ENCODE measurements at regions not wholly inside any gene's neighbourhood (a gene's known extent, or its start where the extent isn't known, plus 50 kb on each side); places are given as distances from the start of the nearest gene placed in this dataset.

DNA sequence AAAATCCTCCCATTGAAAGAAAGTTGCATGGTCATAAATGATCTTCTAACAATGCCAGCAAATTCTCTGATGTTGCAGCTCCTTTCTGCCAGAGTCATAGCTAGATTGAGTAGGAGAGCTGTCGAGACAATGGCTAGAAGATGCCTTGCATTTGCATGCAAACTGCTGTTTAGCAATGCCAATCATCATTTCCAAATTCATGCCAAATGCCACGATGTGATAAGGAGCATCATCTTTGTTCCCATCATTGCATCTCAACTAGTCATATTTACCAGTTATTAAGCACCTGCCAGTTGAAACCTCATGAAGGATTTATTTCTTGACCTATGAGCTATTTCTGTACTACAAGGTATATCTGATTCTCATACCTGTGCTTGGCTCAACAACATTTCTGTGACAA lies 246.4 kb upstream of the PIK3R1 start:
- TF ChIP-seq, protein P1, sequence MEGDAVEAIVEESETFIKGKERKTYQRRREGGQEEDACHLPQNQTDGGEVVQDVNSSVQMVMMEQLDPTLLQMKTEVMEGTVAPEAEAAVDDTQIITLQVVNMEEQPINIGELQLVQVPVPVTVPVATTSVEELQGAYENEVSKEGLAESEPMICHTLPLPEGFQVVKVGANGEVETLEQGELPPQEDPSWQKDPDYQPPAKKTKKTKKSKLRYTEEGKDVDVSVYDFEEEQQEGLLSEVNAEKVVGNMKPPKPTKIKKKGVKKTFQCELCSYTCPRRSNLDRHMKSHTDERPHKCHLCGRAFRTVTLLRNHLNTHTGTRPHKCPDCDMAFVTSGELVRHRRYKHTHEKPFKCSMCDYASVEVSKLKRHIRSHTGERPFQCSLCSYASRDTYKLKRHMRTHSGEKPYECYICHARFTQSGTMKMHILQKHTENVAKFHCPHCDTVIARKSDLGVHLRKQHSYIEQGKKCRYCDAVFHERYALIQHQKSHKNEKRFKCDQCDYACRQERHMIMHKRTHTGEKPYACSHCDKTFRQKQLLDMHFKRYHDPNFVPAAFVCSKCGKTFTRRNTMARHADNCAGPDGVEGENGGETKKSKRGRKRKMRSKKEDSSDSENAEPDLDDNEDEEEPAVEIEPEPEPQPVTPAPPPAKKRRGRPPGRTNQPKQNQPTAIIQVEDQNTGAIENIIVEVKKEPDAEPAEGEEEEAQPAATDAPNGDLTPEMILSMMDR (IDR thresholded peaks at IDR 0.05), result no peak
- no peak for TF ChIP-seq POLR2A (IDR thresholded peaks at IDR 0.05)
